Type B pancreatic cell (in vitro differentiated cells): ENCODE measurements at regions not wholly inside any gene's neighbourhood (a gene's known extent, or its start where the extent isn't known, plus 50 kb on each side); places are given as distances from the start of the nearest gene placed in this dataset.

ENCODE experiments used
- DNase-seq: peaks from one replicate; pipeline ENCODE4 v3.0.0; 2021; ENCODE audit warnings: mixed read lengths; ENCODE audit not compliant: unreplicated experiment; ENCODE audit errors: extremely low spot score
- H3K27ac Mint-ChIP-seq: 2 replicates; pipeline ENCODE4 v1.8.0; 2021; ENCODE audit warnings: mild to moderate bottlenecking, mixed read lengths
- H3K27me3 Mint-ChIP-seq: 2 replicates; pipeline ENCODE4 v1.8.0; 2021; ENCODE audit warnings: mixed read lengths
- H3K36me3 Mint-ChIP-seq: 2 replicates; pipeline ENCODE4 v1.8.0; 2021; ENCODE audit warnings: mixed read lengths
- H3K4me1 Mint-ChIP-seq: one replicate; pipeline ENCODE4 v1.8.0; 2021; ENCODE audit warnings: mixed read lengths; ENCODE audit not compliant: unreplicated experiment
- H3K4me3 Mint-ChIP-seq: 2 replicates; pipeline ENCODE4 v1.8.0; 2021; ENCODE audit warnings: mild to moderate bottlenecking, mixed read lengths
- H3K9me3 Mint-ChIP-seq: 2 replicates; pipeline ENCODE4 v1.8.0; 2021; ENCODE audit warnings: mixed read lengths
- TF ChIP-seq, protein P1 (sequence below): fragments of 200-600 bp; sonication (generic); conservative IDR thresholded peaks from 2 replicates; pipeline ENCODE4 v1.5.0; 2021; ENCODE audit warnings: antibody characterized with exemption, mild to moderate bottlenecking

DNA sequence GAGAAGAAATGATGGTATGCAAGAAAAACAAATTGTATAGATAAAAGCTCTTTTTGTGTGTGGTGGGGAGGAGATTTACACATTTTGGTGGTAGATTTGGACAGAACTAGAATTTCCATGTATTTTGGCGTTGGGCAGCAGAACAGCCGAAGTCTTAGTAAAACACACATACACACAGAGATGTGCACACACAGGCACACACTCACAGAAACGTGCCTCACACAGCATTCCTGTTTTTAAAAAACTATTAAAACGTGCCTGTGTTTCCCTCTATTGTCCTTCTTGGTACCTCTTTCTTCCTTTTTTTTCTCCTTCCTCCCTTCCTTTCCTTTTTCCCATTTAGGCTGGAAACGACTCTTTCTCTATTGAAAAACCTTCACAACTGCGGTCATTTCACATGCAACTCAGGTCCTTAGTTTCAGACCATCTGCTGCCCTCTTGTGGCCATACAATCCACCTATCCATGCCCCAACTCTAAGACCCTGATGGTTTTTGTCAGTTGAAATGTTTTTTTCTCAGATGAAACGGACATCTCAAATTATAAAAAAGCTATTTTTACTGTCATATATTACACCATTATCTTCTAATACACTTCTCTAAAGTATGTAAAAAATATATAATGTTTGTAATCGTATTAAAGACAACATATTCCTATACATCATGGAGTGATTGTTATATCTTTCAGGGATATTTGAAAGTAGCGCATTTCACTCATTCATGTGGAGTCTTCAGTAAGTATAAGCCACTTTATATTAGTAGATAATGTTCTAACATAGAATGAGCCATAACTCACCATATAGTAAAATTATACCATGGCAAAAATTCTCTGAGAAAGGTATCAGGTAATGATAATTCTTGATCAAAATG is 386.7 kb upstream of the NOVA1 start:
- Mint-ChIP-seq H3K27me3 (peaks cover 10% of the 10 kb centered on the region), H3K4me1 (peaks cover 13% of the 10 kb centered on the region), H3K4me3 (peak overlapping the region; percentile 2), H3K36me3 (no peaks in the 10 kb centered on the region), H3K9me3 (peaks cover 5% of the 10 kb centered on the region), H3K27ac (no peak overlapping the region)
- no peak for DNase-seq
- TF ChIP-seq, protein P1, sequence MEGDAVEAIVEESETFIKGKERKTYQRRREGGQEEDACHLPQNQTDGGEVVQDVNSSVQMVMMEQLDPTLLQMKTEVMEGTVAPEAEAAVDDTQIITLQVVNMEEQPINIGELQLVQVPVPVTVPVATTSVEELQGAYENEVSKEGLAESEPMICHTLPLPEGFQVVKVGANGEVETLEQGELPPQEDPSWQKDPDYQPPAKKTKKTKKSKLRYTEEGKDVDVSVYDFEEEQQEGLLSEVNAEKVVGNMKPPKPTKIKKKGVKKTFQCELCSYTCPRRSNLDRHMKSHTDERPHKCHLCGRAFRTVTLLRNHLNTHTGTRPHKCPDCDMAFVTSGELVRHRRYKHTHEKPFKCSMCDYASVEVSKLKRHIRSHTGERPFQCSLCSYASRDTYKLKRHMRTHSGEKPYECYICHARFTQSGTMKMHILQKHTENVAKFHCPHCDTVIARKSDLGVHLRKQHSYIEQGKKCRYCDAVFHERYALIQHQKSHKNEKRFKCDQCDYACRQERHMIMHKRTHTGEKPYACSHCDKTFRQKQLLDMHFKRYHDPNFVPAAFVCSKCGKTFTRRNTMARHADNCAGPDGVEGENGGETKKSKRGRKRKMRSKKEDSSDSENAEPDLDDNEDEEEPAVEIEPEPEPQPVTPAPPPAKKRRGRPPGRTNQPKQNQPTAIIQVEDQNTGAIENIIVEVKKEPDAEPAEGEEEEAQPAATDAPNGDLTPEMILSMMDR, result peak; percentile 89

DNA sequence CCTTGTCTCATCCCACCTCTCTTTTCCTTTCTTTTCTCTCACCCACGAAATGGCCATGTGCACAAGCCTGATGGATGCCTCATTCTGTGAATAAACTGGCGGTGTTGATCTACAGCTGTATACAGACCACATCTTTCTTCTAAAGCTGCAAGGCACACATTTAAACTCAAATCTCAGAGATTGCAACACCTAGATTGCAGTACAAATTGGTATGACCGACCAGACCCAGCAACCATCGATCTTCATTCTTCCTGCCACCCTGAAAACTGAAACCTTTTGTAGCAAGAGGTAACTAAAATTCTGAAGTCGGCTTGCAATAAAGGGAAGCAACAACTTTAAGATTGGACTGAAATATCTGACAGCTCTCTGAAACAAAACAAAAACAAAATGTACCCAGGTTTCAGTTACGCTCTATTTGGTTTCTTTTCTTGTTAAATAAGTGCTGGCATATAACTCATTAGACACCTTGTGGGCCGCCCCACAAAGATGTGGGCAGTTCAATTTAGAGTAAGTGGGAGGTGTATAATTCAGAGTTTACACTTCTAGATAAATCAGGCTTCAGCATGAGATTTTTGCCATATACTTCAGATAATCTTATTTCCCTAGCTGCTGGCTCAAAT is 390.0 kb upstream of the NOVA1 start:
- peak overlapping the region; percentile 29 for H3K4me3 Mint-ChIP-seq
- H3K36me3 Mint-ChIP-seq, result no peaks in the 10 kb centered on the region
- H3K9me3 Mint-ChIP-seq, result peaks cover 14% of the 10 kb centered on the region
- no peak for DNase-seq
- peaks cover 13% of the 10 kb centered on the region for H3K4me1 Mint-ChIP-seq
- no peak overlapping the region for H3K27ac Mint-ChIP-seq
- TF ChIP-seq, protein P1, result no peak
- H3K27me3 Mint-ChIP-seq, result peaks cover 21% of the 10 kb centered on the region

DNA sequence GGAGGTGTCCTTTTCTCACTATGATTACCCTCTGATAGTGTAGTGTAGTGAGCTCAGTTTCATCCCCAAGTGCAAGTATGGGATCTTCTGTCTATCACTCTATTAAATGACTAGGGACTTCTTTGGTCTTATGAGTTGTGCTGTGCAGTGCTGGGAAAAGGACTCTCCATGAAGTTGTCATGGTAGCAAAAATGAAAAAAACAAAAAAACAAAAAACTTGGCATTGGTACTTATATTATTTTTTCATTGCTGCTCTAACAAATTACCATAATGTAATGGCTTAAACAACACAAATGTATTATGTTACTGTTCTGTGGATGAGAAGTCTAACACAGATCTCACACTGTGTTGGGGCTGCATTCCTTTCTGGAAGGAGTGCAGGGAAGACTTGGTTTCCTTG is 393.1 kb upstream of the NOVA1 start:
- H3K4me3 Mint-ChIP-seq, result no peak overlapping the region
- DNase-seq, result no peak
- H3K9me3 Mint-ChIP-seq, result peaks cover 9% of the 10 kb centered on the region
- H3K27me3 Mint-ChIP-seq, result peaks cover 21% of the 10 kb centered on the region
- no peak overlapping the region for H3K27ac Mint-ChIP-seq
- H3K36me3 Mint-ChIP-seq, result no peaks in the 10 kb centered on the region
- TF ChIP-seq, protein P1, result no peak
- peaks cover 8% of the 10 kb centered on the region for H3K4me1 Mint-ChIP-seq

DNA sequence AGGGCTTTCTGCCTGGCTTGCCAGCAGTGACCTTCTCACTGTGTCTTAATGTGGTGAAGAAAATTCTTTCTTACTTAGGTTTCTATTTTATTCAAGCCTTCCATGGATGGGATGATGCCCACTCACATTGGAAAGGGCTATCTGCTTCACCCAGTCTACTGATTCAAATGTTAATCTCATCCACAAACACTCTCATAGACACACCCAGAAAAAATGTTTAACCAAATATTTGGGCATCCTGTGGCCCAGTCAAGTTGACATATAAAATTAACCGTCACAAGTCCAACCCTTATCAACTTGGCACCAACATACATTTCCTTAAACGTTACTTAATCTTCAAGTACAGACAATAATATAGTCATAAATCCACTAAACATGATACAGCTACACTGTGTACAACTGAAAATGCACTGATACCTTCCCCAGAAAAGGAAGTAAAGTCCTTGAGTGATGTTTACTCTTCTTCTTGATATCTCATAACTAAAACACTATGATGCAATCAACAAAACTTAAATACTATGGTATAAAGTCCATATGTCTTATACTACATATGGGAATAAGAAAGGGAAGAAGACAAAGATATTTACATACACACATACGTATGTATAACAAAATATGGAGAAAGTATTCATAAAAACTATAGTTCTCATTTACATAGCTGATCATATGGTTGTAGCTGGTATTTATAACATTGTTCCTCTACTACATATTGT is 394.7 kb upstream of the NOVA1 start:
- no peak for DNase-seq
- H3K4me3 Mint-ChIP-seq, result no peak overlapping the region

DNA sequence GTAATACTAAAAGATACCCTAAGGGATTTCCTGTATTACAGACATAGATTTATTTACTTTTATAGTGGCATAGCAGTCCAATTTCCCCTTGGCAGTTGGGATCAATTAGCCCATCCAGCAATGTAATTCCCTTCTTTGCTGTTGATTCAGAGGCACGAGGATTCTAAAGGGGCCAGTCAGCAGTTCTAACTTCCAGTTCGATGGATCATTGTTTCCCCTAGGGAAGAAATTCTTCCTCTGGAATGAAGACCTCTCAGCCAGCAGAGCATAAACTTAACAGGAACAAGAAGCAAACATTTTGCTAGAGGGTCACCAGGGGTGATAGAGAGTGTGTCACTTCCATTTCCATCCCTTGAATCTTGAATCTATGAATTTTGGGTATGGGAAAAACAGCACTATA is 395.7 kb upstream of the NOVA1 start:
- H3K27me3 Mint-ChIP-seq, result peaks cover 14% of the 10 kb centered on the region
- H3K9me3 Mint-ChIP-seq, result peaks cover 9% of the 10 kb centered on the region
- no peaks in the 10 kb centered on the region for H3K4me1 Mint-ChIP-seq
- no peak overlapping the region for H3K4me3 Mint-ChIP-seq
- H3K36me3 Mint-ChIP-seq, result no peaks in the 10 kb centered on the region
- TF ChIP-seq, protein P1, result no peak
- DNase-seq, result no peak
- H3K27ac Mint-ChIP-seq, result no peak overlapping the region

More for the DNA sequence above, 394.7 kb upstream of the NOVA1 start:
- peaks cover 19% of the 10 kb centered on the region for H3K27me3 Mint-ChIP-seq
- H3K27ac Mint-ChIP-seq, result no peak overlapping the region
- peaks cover 9% of the 10 kb centered on the region for H3K9me3 Mint-ChIP-seq
- peaks cover 7% of the 10 kb centered on the region for H3K4me1 Mint-ChIP-seq
- TF ChIP-seq, protein P1, result no peak
- H3K36me3 Mint-ChIP-seq, result no peaks in the 10 kb centered on the region
